Upper lobe of right lung (tissue), 1 donor: ENCODE measurements at regions not wholly inside any gene's neighbourhood (a gene's known extent, or its start where the extent isn't known, plus 50 kb on each side); places are given as distances from the start of the nearest gene placed in this dataset.

Source experiments
- ATAC-seq: fragments of 200-7000 bp; cut with Tn5 transposase; one replicate; pipeline ENCODE4 v1.9.1; 2020; ENCODE audit warnings: mild to moderate bottlenecking, moderate library complexity
- DNase-seq: peaks from one replicate; pipeline ENCODE4 v3.0.0-alpha.2; 2020
- H3K27ac ChIP-seq: fragments of 200-600 bp; one replicate; pipeline ENCODE4 v1.8.0; 2022
- H3K27me3 ChIP-seq: fragments of 200-600 bp; one replicate; pipeline ENCODE4 v1.8.0; 2022; ENCODE audit warnings: mild to moderate bottlenecking
- H3K36me3 ChIP-seq: fragments of 200-600 bp; one replicate; pipeline ENCODE4 v1.8.0; 2022
- H3K4me1 ChIP-seq: fragments of 200-600 bp; one replicate; pipeline ENCODE4 v1.8.0; 2022
- H3K4me3 ChIP-seq: fragments of 200-600 bp; one replicate; pipeline ENCODE4 v1.8.0; 2022; ENCODE audit warnings: mild to moderate bottlenecking
- H3K9me3 ChIP-seq: fragments of 200-600 bp; one replicate; pipeline ENCODE4 v1.8.0; 2022
- CTCF ChIP-seq: fragments of 200-600 bp; IDR thresholded peaks from one replicate; pipeline ENCODE4 v1.8.0; 2022; ENCODE audit warnings: antibody characterized with exemption
- intact Hi-C: fragments of 100-400 bp; cut with DNase I; formaldehyde crosslinking; loops from one replicate; pipeline ENCODE4 v1.11.0; 2022
- donor health status: DM: no; HTN: yes; CAD: no; lungs with severe emphysema.

GRCh38 chr12:98001430-98001829 lies 514.0 kb upstream of the TMPO start:
- no peaks in the 10 kb centered on the region for H3K27me3 ChIP-seq
- TF ChIP-seq CTCF: no peak
- ATAC-seq (no peak), DNase-seq (no peak)
- intact Hi-C loops: no loop called here
- H3K36me3 ChIP-seq: no peaks in the 10 kb centered on the region
- H3K4me3 ChIP-seq: no peak overlapping the region
- H3K9me3 ChIP-seq: no peaks in the 10 kb centered on the region
- H3K27ac ChIP-seq: no peak overlapping the region
- no peaks in the 10 kb centered on the region for H3K4me1 ChIP-seq

GRCh38 chr12:98002887-98003493 lies 512.4 kb upstream of the TMPO start:
- H3K27me3 ChIP-seq: no peaks in the 10 kb centered on the region
- H3K9me3 ChIP-seq: no peaks in the 10 kb centered on the region
- intact Hi-C loops: no loop called here
- no peak overlapping the region for H3K4me3 ChIP-seq
- no peaks in the 10 kb centered on the region for H3K36me3 ChIP-seq
- H3K4me1 ChIP-seq: no peaks in the 10 kb centered on the region
- ATAC-seq (peak; percentile 59), DNase-seq (no peak)
- H3K27ac ChIP-seq: no peak overlapping the region
- TF ChIP-seq CTCF: peak; percentile 48

- intact Hi-C loops: no loop called here
- H3K4me1 ChIP-seq: no peaks in the 10 kb centered on the region
- no peaks in the 10 kb centered on the region for H3K27me3 ChIP-seq
- no peak overlapping the region for H3K27ac ChIP-seq
- DNase-seq (no peak), ATAC-seq (no peak)
- H3K4me3 ChIP-seq: no peak overlapping the region
- H3K36me3 ChIP-seq: no peaks in the 10 kb centered on the region
- no peak for TF ChIP-seq CTCF
- H3K9me3 ChIP-seq: no peaks in the 10 kb centered on the region
Measured at GRCh38 chr12:98007963-98008362, 507.4 kb upstream of the TMPO start.

DNA sequence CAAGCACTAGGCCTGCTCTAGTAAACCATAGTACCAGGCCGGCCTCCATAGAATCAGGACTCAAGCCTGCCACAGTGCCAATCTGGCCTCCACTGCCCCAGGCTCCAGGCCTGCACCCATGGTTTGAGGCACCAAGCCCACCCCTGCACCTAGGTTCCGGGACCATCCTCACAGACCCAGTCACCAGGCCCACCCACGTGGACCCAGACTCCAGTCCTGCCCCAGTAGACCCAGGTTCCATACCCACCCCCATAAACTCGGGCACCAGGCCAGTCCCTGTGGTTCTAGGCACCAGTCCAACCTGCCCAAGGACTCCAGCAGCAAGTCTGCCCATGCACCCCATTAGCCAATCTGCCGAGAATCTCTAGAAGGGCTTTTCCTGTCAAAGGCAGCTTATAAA lies 501.8 kb upstream of the TMPO start:
- H3K36me3 ChIP-seq: no peaks in the 10 kb centered on the region

GRCh38 chr12:98018836-98019235 lies 496.6 kb upstream of the TMPO start:
- Histone ChIP-seq H3K27me3 (no peaks in the 10 kb centered on the region), H3K4me1 (no peaks in the 10 kb centered on the region), H3K4me3 (no peak overlapping the region), H3K9me3 (no peaks in the 10 kb centered on the region), H3K36me3 (no peaks in the 10 kb centered on the region), H3K27ac (no peak overlapping the region)
- DNase-seq: no peak
- TF ChIP-seq CTCF: no peak
- intact Hi-C loops: no loop called here
- no peak for ATAC-seq

More for the DNA sequence above, 501.8 kb upstream of the TMPO start:
- Histone ChIP-seq H3K4me1 (no peaks in the 10 kb centered on the region), H3K27me3 (no peaks in the 10 kb centered on the region), H3K27ac (no peak overlapping the region), H3K9me3 (no peaks in the 10 kb centered on the region), H3K4me3 (no peak overlapping the region)
- no peak for ATAC-seq
- intact Hi-C loops: no loop called here
- peak; percentile 56 for DNase-seq
- no peak for TF ChIP-seq CTCF

- H3K9me3 ChIP-seq: no peaks in the 10 kb centered on the region
- ATAC-seq: no peak
- no peak for DNase-seq
- no peak overlapping the region for H3K27ac ChIP-seq
- H3K27me3 ChIP-seq: no peaks in the 10 kb centered on the region
- no peaks in the 10 kb centered on the region for H3K36me3 ChIP-seq
- no peaks in the 10 kb centered on the region for H3K4me1 ChIP-seq
- intact Hi-C loops: no loop called here
- no peak overlapping the region for H3K4me3 ChIP-seq
- TF ChIP-seq CTCF: no peak
Measured at GRCh38 chr12:98020376-98020775, 495.0 kb upstream of the TMPO start.
